ENCODE measurements at regions not wholly inside any gene's neighbourhood (a gene's known extent, or its start where the extent isn't known, plus 50 kb on each side); places are given as distances from the start of the nearest gene placed in this dataset.

DNA sequence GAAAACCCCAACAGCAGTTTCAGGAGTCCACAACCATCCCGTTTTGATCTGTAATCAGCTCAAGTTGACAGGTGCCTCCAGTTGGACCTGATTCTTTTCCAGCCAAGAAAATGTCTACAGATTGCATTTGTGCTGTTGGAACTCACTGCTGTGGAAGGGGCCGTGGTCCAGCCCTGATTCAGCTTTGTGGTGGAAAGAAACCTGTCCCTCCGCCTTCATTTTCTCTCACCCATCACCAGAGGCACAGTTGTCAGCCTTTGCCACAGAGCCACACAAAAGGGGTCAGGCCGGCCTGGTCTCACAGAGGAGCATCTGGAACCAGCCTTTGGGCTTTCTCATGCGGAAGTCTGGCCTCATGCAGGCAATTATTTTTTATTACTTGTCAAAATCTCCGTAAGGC is 483.6 kb downstream of the GADD45G start:
- H3K4me3 ChIP-seq (ENCODE audit: low read length) = no peak overlapping the region
- no peak for TF ChIP-seq ZNF274 (IDR thresholded peaks at IDR 0.05; ENCODE audit: low read depth, low read length)

DNA sequence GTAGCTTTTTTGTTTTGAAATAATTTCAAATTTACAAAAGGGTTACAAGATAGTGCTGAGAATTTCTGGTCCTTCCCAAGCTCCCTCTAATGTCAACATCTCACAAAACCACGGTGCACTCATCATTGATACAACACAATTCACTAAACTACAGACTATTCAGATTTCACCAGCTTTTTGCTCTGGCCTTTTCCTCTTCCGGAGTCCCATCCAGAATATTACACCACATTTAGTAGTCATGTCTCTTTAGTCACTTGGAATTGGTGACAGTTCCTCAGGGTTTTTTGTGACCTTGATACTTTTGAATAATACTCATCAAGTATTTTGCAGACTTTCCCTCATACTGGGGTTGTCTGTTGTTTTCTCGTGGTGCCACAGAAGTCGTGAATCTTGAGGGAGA is 484.0 kb downstream of the GADD45G start:
- no peak overlapping the region for H3K4me3 ChIP-seq (ENCODE audit: low read length)
- no peak for TF ChIP-seq ZNF274 (IDR thresholded peaks at IDR 0.05; ENCODE audit: low read depth, low read length)

DNA sequence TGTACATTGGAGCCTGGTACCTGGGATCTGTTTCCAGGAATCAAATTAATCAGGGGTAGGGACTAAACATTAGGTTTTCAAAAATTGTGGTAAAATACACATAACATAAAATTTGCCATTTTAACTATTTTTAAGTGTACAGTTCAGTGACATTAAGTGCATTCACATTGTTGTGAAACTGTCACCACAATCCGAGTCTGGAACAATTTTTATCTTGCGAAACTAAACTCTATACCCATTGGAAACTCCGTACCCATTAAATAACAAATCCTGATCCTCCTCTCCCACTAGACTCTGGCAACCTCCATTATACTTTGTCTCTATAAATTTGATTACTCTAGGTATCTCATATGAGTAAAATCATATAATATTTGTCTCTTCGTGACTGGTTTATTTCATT is 486.2 kb downstream of the GADD45G start:
- no peak for TF ChIP-seq ZNF274 (IDR thresholded peaks at IDR 0.05; ENCODE audit: low read depth, low read length)

DNA sequence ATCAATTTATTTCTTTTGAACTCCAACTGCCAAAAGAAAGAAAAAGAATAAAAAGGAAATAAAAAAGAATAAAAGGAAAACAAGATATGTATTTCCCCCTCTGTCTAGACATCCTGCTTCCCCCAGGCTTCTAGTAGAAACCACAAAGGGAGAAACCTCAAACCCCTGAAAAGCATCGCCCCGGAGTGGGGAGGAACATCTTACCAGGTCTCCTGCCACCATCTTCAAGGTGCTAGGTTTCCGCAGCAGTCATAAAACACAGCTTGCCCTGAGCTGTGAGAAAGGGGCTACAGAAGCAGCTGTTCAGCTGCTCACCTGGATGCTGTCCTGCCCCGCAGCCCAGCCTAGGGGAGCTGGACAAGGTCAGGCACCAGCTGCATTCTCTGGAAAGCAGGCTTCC is 487.7 kb downstream of the GADD45G start:
- H3K4me3 ChIP-seq (ENCODE audit: low read length) = no peak overlapping the region
- no peak for TF ChIP-seq ZNF274 (IDR thresholded peaks at IDR 0.05; ENCODE audit: low read depth, low read length)

More for the DNA sequence above, 486.2 kb downstream of the GADD45G start:
- no peak overlapping the region for H3K4me3 ChIP-seq (ENCODE audit: low read length)

DNA sequence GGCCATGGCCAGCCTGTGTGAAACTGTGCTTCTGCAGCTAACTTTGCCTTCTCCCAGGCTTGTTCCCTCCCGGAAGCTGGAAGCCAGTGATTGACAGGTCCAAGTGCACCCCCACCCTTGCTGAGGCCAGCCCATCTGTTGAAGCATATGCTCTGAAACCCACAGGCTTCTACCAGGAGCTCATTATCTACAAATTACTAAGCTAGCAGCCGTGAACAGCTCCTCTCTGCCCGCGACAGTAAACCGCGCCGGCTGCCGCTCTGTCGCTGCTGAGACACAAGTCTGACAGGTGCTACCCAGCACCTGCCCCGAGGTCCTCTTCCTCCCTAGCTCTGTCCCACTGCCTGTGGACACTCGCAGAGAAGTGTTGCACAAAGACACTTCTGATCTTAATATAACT is 490.9 kb downstream of the GADD45G start:
- no peak overlapping the region for H3K4me3 ChIP-seq (ENCODE audit: low read length)
- no peak for TF ChIP-seq ZNF274 (IDR thresholded peaks at IDR 0.05; ENCODE audit: low read depth, low read length)

DNA sequence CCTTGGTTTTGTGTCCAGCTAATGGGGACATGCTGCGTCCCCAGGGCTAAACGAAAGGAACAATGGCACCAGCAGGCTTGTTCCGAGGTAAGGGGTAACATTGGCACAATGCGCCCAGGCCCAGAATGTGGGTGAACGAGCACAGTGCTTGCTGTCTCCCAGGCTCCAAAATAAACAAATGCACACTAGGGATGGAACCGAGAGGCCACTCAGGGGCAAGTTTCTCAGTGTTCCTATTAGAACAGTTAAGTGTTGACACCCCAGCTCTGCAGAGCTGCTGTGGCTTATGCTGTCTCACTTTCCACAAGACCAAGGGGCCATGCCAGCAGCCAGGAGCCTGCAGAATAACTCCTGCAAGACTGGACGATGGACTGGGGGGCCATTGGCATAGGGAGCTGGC is 492.4 kb downstream of the GADD45G start:
- no peak for TF ChIP-seq ZNF274 (IDR thresholded peaks at IDR 0.05; ENCODE audit: low read depth, low read length)
- H3K4me3 ChIP-seq (ENCODE audit: low read length) = no peak overlapping the region

DNA sequence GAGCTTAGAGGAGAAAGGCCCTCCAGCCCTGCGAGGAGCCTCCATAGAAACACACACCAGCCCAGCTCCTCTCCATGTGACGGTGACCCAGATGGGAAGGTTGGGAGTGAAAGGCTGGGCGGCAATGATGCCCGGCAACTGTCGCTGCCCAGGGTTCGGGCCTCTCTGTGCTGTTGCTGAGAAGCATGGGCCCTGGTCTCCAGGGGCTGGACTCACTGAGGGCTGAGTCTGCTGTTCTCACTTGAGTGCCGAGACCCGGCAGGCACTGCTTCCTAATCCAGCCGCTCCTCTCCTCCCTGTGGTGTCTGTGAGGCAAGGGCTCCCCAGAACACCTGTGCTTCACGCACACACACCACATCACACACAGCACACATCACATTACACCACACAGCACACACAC is 493.6 kb downstream of the GADD45G start:
- no peak overlapping the region for H3K4me3 ChIP-seq (ENCODE audit: low read length)
- no peak for TF ChIP-seq ZNF274 (IDR thresholded peaks at IDR 0.05; ENCODE audit: low read depth, low read length)

DNA sequence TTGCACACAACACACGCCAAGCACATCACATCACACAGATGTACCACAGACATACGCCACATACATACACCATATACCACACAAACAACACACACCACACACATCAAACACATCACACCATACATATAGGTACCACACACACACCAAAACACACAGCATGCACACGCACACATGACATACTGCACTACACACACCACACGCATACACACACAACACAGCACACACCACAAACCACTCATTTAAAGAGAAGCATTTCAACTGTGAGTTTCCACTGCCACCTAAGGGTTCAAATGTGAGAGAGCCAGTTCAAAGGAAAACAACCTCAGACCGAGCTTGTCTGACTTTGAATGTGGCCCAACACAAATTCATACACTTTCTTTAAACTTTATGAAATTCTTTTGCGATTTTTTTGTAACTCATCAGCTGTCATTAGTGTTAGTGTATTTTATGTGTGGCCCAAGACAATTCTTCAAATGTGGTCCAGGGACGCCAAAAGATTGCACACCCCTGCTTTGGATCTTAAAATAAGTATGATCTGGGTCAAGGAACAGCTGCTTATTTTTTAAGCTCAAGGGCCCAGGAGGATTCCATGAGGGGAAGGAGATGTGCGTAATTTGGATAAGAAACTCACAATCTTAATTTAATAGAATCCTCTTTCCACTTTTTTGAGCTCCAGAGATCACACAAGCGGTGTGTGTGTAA is 494.6 kb downstream of the GADD45G start:
- H3K4me3 ChIP-seq (ENCODE audit: low read length) = no peak overlapping the region
- TF ChIP-seq ZNF274 (IDR thresholded peaks at IDR 0.05; ENCODE audit: low read depth, low read length) = no peak

DNA sequence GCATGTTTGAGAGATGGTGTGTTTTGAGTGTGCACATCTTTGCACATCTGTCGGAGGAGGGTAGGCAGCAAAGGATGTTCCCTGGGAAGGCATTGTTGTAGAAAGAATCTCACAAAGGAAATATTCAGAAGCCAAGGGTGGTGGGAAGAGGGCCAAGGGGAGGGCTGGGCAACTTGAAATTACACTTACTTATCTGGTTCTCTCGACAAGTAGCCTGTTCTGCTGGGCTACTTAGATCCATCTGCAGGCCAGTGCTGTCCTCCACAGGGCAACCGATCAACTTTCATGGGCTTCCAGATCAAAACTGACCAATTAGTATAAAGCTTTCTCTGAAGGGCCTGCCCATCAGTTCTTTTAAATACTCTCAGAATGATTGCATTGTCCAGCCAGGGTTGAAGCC is 495.2 kb downstream of the GADD45G start:
- no peak for TF ChIP-seq ZNF274 (IDR thresholded peaks at IDR 0.05; ENCODE audit: low read depth, low read length)

DNA sequence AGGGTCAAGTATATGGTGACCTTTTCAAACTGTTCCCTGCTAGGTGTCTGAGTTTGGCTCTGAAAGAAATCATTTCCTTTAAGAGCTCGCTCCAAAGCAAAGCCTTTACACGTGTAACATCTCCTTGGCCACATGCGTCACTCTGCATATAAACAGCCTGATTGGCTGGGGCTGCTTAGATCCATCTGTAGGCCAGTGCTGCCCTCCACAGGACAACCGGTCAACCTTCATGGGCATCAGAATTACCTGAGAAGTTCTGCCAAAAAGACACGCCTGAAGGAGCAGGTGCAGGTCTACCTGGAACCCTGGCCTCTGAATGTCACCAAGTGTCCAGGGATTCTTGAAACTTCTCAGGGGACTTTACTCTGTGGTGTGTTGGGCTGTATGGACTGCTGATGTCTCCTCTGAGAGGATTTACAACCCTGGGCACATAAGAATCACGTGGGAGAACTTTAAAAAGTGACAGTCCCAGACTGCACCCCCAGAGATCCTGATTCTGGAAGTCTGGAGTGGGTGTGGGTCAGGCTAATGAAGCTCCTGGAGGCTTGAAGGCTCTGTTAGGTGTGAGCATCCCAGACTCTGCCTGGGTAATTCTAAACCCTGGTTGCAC is 497.6 kb downstream of the GADD45G start:
- no peak for TF ChIP-seq ZNF274 (IDR thresholded peaks at IDR 0.05; ENCODE audit: low read depth, low read length)
- no peak overlapping the region for H3K4me3 ChIP-seq (ENCODE audit: low read length)

More for the DNA sequence above, 495.2 kb downstream of the GADD45G start:
- no peak overlapping the region for H3K4me3 ChIP-seq (ENCODE audit: low read length)

DNA sequence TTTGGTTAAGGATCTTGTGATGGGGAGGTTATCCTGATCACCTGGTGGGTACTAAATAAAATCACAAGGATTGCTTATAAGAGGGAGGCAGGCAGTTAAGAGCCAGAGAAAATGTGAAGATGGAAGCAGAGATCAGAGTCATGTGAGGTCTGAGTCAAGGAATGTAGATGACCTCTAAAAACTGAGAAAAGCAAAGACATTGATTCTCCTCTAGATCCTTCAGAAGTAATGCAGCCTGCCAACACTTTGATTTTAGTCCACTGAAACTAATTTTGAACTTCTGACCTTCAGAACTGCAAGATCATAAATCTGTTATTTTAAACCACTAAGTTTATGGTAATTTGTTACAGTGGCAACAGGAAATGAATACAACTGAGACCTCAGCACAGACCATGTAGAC is 499.0 kb downstream of the GADD45G start:
- H3K4me3 ChIP-seq (ENCODE audit: low read length) = no peak overlapping the region
- no peak for TF ChIP-seq ZNF274 (IDR thresholded peaks at IDR 0.05; ENCODE audit: low read depth, low read length)

DNA sequence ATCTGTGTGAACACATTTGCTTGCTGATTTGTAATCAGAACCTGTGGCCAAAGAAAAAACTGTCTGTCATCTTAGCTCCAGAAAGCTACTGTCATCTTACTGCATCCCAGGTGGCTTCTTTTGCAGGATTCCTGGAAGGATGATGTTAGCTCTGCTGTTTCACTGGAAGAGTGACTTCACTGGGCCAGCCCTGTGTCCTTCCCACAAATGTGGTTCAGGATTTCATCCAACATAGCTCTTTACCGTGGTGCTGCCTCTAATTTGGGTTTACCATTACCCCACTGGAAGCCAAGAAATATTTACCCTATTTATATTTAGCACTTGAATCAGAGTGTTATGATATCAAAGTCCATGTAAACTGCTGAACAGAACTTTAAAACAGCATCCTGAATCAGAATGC is 501.0 kb downstream of the GADD45G start:
- H3K4me3 ChIP-seq (ENCODE audit: low read length) = no peak overlapping the region
- no peak for TF ChIP-seq ZNF274 (IDR thresholded peaks at IDR 0.05; ENCODE audit: low read depth, low read length)

DNA sequence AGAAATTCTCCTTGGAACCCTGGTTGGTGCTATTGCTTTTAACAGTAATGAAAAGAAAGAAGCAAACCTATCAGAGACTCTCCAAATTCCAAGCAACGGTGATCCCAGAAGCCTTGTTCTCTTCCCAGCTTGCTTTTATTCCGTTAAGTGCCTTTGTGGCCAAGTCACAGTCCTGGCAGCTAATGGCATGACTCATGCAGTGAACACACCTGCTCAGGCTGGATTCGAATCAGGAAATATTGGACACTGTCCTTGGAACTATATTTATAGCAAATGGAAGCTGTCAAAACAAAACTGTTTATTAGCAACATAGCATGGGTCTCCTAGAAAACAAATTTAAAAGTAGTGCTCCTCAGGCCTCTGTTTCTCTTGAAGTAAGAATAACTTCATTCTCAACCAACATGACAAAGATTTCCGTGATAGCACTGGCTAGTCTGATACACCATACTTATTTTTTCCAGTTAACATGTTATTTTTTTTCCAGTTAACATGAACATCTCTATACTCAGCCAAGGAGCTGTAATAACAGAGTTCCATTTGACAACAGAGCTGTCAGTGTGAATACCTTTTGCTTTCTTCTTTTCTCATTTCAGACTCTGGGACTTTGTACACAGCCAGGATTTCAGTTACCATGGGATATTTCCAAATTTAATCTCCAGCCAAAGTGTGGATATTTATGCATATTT is 502.4 kb downstream of the GADD45G start:
- TF ChIP-seq ZNF274 (IDR thresholded peaks at IDR 0.05; ENCODE audit: low read depth, low read length) = no peak
- no peak overlapping the region for H3K4me3 ChIP-seq (ENCODE audit: low read length)

DNA sequence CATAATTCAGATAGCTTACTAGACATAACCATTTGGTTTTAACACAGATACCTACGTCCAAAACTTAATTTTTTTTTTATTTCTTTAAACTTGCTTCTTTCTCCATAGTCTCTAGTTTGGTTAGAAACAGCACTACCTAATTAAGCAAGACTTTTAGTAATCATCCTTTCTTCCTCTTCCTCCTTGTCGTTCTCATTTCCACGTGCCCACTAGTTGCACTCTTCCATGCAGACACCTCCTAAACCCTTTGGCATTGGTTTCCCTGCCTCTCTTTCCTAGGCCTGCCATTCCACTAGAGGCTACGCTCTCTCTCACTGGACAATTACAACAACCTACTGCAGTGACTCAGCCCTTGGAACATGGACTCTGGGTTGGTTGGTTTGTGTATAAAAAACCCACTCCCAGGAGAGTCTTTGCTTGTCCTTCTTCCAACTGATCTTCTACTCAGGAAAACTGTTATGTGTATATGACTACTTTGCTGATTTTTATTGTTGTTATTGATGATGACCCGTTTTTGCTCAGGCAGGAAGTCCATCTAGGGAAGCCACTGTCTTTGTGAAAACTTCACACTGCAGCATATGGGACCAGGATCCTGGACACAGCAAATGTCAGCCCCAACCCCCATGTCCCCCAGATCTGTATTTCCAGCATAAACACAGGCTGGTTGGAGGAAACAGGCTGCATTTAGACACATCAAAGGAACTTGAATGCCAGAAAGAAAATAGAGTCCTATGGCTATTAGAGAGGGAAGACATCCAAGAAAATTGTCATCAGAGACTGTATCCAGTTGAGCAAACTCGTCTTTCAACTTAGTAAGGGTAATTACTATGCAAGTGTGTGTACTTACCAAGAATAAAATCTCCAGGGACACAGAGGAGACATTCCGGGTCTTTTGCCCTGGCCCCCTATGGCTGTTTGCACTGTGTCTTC is 503.2 kb downstream of the GADD45G start:
- no peak for TF ChIP-seq ZNF274 (IDR thresholded peaks at IDR 0.05; ENCODE audit: low read depth, low read length)
- H3K4me3 ChIP-seq (ENCODE audit: low read length) = no peak overlapping the region

Measured in GM08714 (cell line).